ENCODE measurements at regions not wholly inside any gene's neighbourhood (a gene's known extent, or its start where the extent isn't known, plus 50 kb on each side); places are given as distances from the start of the nearest gene placed in this dataset.

GRCh38 chr6:148271711-148272439, 70.8 kb upstream of the SASH1 start:
- no peak for DNase-seq

GRCh38 chr6:148272597-148272996, 70.0 kb upstream of the SASH1 start:
- DNase-seq, result no peak

- DNase-seq, result no peak
Measured at GRCh38 chr6:148273962-148274752, 68.5 kb upstream of the SASH1 start.

- DNase-seq, result no peak
Measured at GRCh38 chr6:148274809-148275208, 67.8 kb upstream of the SASH1 start.

GRCh38 chr6:148285205-148285604, 57.4 kb upstream of the SASH1 start:
- DNase-seq, result no peak

- no peak for DNase-seq
Measured at GRCh38 chr6:148286563-148286962, 56.1 kb upstream of the SASH1 start.

GRCh38 chr6:148287623-148288333, 54.9 kb upstream of the SASH1 start:
- no peak for DNase-seq

GRCh38 chr6:148288541-148288940, 54.1 kb upstream of the SASH1 start:
- no peak for DNase-seq

GRCh38 chr6:148289153-148289552, 53.5 kb upstream of the SASH1 start:
- no peak for DNase-seq

GRCh38 chr6:148291876-148292275, 50.8 kb upstream of the SASH1 start:
- no peak for DNase-seq

Data from SIG-M5 (cell line).